ENCODE measurements at regions not wholly inside any gene's neighbourhood (a gene's known extent, or its start where the extent isn't known, plus 50 kb on each side); places are given as distances from the start of the nearest gene placed in this dataset.

DNA sequence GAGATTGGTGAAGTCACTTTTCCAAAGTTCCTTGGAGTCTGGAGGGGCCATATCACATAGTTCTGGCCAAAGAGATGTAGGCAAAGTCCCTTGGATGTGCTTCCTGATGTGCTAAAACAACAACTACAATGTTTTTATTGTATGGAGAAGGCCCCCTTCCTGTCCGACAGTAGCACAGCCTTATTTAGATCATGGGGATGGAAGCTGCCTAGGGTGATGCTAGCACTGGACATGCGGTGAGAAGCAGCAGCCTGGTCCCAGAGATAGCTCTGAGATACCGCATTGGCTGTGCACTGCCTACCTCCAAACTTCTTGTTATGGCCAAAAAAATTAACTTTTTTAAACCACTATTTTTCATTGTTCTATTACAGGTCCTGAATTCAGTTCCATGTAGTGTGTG is 137.6 kb downstream of the AQP9 start:
- WGBS, 2 donors, result 96 to 98% methylated on average over 3 of the region's 3 CpGs
- no peak for DNase-seq (ENCODE audit: low spot score in 2 of 2)
- TF ChIP-seq POLR2A (IDR thresholded peaks at IDR 0.05), result no peak
- TF ChIP-seq, protein P1, sequence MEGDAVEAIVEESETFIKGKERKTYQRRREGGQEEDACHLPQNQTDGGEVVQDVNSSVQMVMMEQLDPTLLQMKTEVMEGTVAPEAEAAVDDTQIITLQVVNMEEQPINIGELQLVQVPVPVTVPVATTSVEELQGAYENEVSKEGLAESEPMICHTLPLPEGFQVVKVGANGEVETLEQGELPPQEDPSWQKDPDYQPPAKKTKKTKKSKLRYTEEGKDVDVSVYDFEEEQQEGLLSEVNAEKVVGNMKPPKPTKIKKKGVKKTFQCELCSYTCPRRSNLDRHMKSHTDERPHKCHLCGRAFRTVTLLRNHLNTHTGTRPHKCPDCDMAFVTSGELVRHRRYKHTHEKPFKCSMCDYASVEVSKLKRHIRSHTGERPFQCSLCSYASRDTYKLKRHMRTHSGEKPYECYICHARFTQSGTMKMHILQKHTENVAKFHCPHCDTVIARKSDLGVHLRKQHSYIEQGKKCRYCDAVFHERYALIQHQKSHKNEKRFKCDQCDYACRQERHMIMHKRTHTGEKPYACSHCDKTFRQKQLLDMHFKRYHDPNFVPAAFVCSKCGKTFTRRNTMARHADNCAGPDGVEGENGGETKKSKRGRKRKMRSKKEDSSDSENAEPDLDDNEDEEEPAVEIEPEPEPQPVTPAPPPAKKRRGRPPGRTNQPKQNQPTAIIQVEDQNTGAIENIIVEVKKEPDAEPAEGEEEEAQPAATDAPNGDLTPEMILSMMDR (IDR thresholded peaks at IDR 0.05), result no peak
- intact Hi-C loops (cut with DNase I; ENCODE audit: low total_unique reads), result no loop called here
- H3K4me3 ChIP-seq (ENCODE audit: low read depth, poor library complexity, severe bottlenecking), result no peak overlapping the region

DNA sequence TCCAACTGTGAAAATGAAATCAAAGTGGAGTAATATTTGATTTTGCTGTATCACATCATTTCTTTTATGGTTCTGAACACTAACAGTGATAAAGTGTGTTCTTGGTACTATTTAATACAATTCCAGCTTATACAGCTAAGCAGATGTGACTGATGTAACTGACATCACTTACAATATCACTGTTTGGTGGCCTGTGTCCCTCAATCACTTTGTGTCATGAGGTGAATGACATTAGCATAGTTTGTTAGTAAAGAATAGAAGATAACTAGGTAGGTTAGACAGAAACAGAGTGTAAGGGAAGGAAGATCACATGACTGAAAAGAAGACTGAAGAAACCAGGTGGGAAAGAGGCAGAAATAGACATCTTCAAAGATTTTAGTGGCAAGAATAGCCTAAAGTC is 138.7 kb downstream of the AQP9 start:
- no peak overlapping the region for H3K4me3 ChIP-seq (ENCODE audit: low read depth, poor library complexity, severe bottlenecking)
- no peak for TF ChIP-seq POLR2A (IDR thresholded peaks at IDR 0.05)
- TF ChIP-seq, protein P1 (IDR thresholded peaks at IDR 0.05), result no peak
- no peak for DNase-seq (ENCODE audit: low spot score in 2 of 2)
- intact Hi-C loops (cut with DNase I; ENCODE audit: low total_unique reads), result no loop called here

DNA sequence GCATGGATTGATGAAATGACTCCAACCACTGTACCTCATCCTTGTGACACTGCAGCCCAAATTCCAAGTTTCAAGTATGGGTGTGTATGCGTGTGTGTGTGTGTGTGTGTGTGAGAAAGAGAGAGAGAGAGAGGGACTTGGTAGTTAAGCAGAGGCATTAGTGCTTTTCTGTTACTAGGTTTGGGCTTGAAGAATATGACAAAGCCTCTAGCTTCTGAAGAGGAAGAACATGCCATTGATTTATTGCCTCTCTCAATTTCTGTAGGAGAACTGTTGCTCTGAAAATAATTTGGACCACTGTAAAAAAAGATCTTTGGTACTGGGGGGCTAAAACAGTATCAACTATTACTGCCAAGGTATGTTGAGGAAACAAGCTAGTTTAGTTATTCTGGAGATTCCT is 139.2 kb downstream of the AQP9 start:
- intact Hi-C loops (cut with DNase I; ENCODE audit: low total_unique reads), result no loop called here
- H3K4me3 ChIP-seq (ENCODE audit: low read depth, poor library complexity, severe bottlenecking), result no peak overlapping the region
- TF ChIP-seq, protein P1 (IDR thresholded peaks at IDR 0.05), result no peak
- TF ChIP-seq POLR2A (IDR thresholded peaks at IDR 0.05), result no peak
- no peak for DNase-seq (ENCODE audit: low spot score in 2 of 2)
- WGBS, 2 donors, result 83 to 86% methylated on average over 1 of the region's 1 CpG

DNA sequence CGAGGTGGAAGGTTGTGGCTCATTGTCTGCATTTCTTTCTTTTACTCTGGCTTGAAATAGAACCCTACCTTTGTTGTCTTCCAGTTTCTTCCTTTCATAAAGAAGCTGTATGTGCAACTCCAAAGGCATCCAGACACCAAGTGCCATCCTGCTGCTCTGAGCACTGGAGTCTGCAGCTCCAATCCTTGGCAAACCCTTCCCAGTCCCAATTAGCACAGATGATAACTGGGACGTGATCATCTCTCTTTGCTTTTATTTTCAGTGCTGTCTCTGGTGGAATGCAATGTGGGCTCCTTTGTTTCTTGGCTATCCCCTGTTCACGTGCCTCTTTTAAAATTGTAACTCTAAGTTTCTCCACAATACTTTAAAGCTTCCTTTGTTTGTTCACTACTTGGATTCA is 140.9 kb downstream of the AQP9 start:
- no peak for DNase-seq (ENCODE audit: low spot score in 2 of 2)
- 71 to 75% methylated on average over 3 of the region's 3 CpGs for WGBS, 2 donors
- TF ChIP-seq POLR2A (IDR thresholded peaks at IDR 0.05), result no peak
- TF ChIP-seq, protein P1 (IDR thresholded peaks at IDR 0.05), result no peak
- intact Hi-C loops (cut with DNase I; ENCODE audit: low total_unique reads), result no loop called here
- no peak overlapping the region for H3K4me3 ChIP-seq (ENCODE audit: low read depth, poor library complexity, severe bottlenecking)

DNA sequence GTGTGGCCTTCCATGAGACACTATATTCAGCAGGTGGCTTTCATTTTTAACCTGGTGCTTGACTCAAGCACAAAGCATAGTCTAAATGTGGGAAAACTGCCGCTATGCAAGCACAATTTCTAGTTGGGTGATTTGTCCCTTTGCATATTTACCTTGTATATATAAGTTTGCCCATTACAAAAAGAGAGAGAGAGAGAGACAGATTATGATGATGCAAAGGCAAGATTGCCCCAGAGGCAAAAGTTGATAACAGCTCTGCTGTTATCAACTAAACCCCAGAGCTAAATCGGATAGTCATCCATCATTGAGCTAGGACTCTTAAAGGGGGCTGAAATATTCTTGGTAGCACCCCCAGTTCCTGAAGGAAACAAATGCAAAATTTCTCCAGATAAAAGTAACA is 141.5 kb downstream of the AQP9 start:
- DNase-seq (ENCODE audit: low spot score in 2 of 2), result no peak
- no peak for TF ChIP-seq POLR2A (IDR thresholded peaks at IDR 0.05)
- TF ChIP-seq, protein P1 (IDR thresholded peaks at IDR 0.05), result no peak
- intact Hi-C loops (cut with DNase I; ENCODE audit: low total_unique reads), result no loop called here
- 86 to 93% methylated on average over 2 of the region's 2 CpGs for WGBS, 2 donors
- no peak overlapping the region for H3K4me3 ChIP-seq (ENCODE audit: low read depth, poor library complexity, severe bottlenecking)

DNA sequence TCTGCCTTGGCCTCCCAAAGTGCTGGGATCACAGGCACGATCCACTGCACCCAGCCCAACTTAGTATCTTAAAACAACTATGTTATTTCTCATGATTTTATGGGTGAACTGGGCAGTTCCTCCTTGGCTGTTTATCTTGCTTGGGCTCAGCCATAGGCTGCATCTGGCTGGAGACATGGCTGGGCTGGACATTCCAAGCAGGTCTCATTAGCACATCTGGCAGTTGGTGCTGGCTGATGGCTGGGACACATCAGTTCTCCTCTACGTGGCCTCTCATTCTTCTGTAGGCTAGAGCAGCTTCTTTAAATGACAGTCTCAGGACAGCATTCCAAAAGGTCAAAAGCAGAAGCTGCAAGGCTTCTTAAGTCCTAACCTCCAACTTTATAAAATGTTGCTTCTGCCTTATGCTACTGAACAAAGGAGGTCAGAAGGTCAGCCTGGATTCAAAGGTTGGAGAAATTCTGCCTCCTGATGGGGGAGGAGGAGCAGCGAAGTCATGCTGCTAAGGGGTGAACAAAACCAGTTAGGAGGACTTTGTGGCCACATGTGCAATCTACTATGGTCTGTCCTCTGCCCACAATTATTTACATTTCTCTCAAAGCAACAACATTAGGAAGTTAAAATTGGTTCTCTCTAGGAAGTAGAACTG is 144.0 kb downstream of the AQP9 start:
- no peak overlapping the region for H3K4me3 ChIP-seq (ENCODE audit: low read depth, poor library complexity, severe bottlenecking)
- DNase-seq (ENCODE audit: low spot score in 2 of 2), result no peak
- no peak for TF ChIP-seq POLR2A (IDR thresholded peaks at IDR 0.05)
- TF ChIP-seq, protein P1 (IDR thresholded peaks at IDR 0.05), result no peak
- intact Hi-C loops (cut with DNase I; ENCODE audit: low total_unique reads), result no loop called here
- 70 to 79% methylated on average over 3 of the region's 3 CpGs for WGBS, 2 donors
